PC-9 (cell line): ENCODE measurements at regions not wholly inside any gene's neighbourhood (a gene's known extent, or its start where the extent isn't known, plus 50 kb on each side); places are given as distances from the start of the nearest gene placed in this dataset.

Experiments
- EZH2 ChIP-seq: fragments of 200-600 bp; sonication (generic); IDR thresholded peaks from 2 replicates; pipeline ENCODE4 v1.8.0; 2017; ENCODE audit warnings: antibody characterized with exemption, low read depth
- TF ChIP-seq, protein P1 (sequence below): fragments of 200-600 bp; sonication (generic); conservative IDR thresholded peaks from 2 replicates; pipeline ENCODE4 v1.6.1; 2017; ENCODE audit warnings: mixed run types, antibody characterized with exemption, mild to moderate bottlenecking, moderate library complexity

DNA sequence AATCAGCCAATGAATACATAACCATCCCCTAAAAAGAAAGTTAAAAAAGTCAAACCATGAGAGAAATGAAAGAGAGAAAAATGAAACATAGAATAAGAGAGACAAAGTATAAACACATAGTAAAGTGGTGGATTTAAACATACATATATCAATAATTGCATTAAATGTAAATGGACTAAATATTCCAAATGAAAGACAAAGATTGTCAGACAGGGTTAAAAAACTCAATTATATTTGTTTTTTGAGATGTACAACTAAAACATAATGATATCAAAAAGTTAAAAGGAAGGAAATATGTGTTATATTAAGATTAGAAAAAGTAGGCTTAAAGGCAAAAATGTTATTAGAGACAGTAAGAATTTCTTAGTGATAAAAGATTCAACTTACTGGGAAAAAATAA is 83.8 kb upstream of the CELF4 start:
- TF ChIP-seq, protein P1, sequence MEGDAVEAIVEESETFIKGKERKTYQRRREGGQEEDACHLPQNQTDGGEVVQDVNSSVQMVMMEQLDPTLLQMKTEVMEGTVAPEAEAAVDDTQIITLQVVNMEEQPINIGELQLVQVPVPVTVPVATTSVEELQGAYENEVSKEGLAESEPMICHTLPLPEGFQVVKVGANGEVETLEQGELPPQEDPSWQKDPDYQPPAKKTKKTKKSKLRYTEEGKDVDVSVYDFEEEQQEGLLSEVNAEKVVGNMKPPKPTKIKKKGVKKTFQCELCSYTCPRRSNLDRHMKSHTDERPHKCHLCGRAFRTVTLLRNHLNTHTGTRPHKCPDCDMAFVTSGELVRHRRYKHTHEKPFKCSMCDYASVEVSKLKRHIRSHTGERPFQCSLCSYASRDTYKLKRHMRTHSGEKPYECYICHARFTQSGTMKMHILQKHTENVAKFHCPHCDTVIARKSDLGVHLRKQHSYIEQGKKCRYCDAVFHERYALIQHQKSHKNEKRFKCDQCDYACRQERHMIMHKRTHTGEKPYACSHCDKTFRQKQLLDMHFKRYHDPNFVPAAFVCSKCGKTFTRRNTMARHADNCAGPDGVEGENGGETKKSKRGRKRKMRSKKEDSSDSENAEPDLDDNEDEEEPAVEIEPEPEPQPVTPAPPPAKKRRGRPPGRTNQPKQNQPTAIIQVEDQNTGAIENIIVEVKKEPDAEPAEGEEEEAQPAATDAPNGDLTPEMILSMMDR, result no peak
- TF ChIP-seq EZH2, result no peak
